WI38 (cell line): ENCODE measurements at regions not wholly inside any gene's neighbourhood (a gene's known extent, or its start where the extent isn't known, plus 50 kb on each side); places are given as distances from the start of the nearest gene placed in this dataset.

Experiments used
- H3K4me3 ChIP-seq: 2 replicates; pipeline ENCODE4 v1.5.1; 2011; ENCODE audit warnings: low read depth, mild to moderate bottlenecking, control low read depth, low read length
- CTCF ChIP-seq: IDR thresholded peaks from 2 replicates; pipeline ENCODE4 v1.5.1; 2012; ENCODE audit warnings: low read depth, mild to moderate bottlenecking, control low read depth, low read length

- TF ChIP-seq CTCF, result no peak
- H3K4me3 ChIP-seq, result no peak overlapping the region
Observed at GRCh38 chr9:1528456-1528855, 478.3 kb downstream of the DMRT2 start.

- TF ChIP-seq CTCF, result no peak
- no peak overlapping the region for H3K4me3 ChIP-seq
Observed at GRCh38 chr9:1530696-1531095, 480.5 kb downstream of the DMRT2 start.

- H3K4me3 ChIP-seq, result no peak overlapping the region
- no peak for TF ChIP-seq CTCF
Observed at GRCh38 chr9:1531424-1531823, 481.3 kb downstream of the DMRT2 start.

GRCh38 chr9:1532171-1532570, 482.0 kb downstream of the DMRT2 start:
- no peak overlapping the region for H3K4me3 ChIP-seq
- TF ChIP-seq CTCF, result no peak

- TF ChIP-seq CTCF, result no peak
- no peak overlapping the region for H3K4me3 ChIP-seq
Observed at GRCh38 chr9:1535051-1535450, 480.1 kb upstream of the SMARCA2 start.

- no peak for TF ChIP-seq CTCF
- H3K4me3 ChIP-seq, result no peak overlapping the region
Observed at GRCh38 chr9:1535599-1535998, 479.5 kb upstream of the SMARCA2 start.

- no peak overlapping the region for H3K4me3 ChIP-seq
- TF ChIP-seq CTCF, result no peak
Observed at GRCh38 chr9:1536522-1537170, 478.5 kb upstream of the SMARCA2 start.
